ENCODE measurements at regions not wholly inside any gene's neighbourhood (a gene's known extent, or its start where the extent isn't known, plus 50 kb on each side); places are given as distances from the start of the nearest gene placed in this dataset.

- no peaks in the 10 kb centered on the region for H3K4me1 ChIP-seq
- no peak for TF ChIP-seq CTCF (IDR thresholded peaks at IDR 0.05; ENCODE audit: borderline replicate concordance)
- H3K36me3 ChIP-seq: no peaks in the 10 kb centered on the region
- DNase-seq: no peak
- H3K27ac ChIP-seq (replicated peaks): no peak overlapping the region
- no peaks in the 10 kb centered on the region for H3K9me3 ChIP-seq (replicated peaks)
- peaks cover 10% of the 10 kb centered on the region for H3K27me3 ChIP-seq (ENCODE audit: low read depth)
- H3K4me3 ChIP-seq: no peak overlapping the region
- intact Hi-C loops (cut with micrococcal nuclease): no loop called here
Measured at GRCh38 chr6:7664003-7664402, 61.9 kb upstream of the BMP6 start.

GRCh38 chr6:7668936-7669335, 57.0 kb upstream of the BMP6 start:
- H3K27ac ChIP-seq (replicated peaks): no peak overlapping the region
- no peak overlapping the region for H3K4me3 ChIP-seq
- H3K9me3 ChIP-seq (replicated peaks): no peaks in the 10 kb centered on the region
- intact Hi-C loops (cut with micrococcal nuclease): no loop called here
- no peaks in the 10 kb centered on the region for H3K36me3 ChIP-seq
- peaks cover 12% of the 10 kb centered on the region for H3K27me3 ChIP-seq (ENCODE audit: low read depth)
- no peak for TF ChIP-seq CTCF (IDR thresholded peaks at IDR 0.05; ENCODE audit: borderline replicate concordance)
- H3K4me1 ChIP-seq: peaks cover 13% of the 10 kb centered on the region
- DNase-seq: no peak

GRCh38 chr6:7669742-7670141, 56.2 kb upstream of the BMP6 start:
- H3K4me3 ChIP-seq: no peak overlapping the region
- H3K9me3 ChIP-seq (replicated peaks): no peaks in the 10 kb centered on the region
- TF ChIP-seq CTCF (IDR thresholded peaks at IDR 0.05; ENCODE audit: borderline replicate concordance): no peak
- DNase-seq: no peak
- H3K27me3 ChIP-seq (ENCODE audit: low read depth): peaks cover 21% of the 10 kb centered on the region
- no peak overlapping the region for H3K27ac ChIP-seq (replicated peaks)
- intact Hi-C loops (cut with micrococcal nuclease): no loop called here
- H3K36me3 ChIP-seq: no peaks in the 10 kb centered on the region
- peaks cover 19% of the 10 kb centered on the region for H3K4me1 ChIP-seq

GRCh38 chr6:7671076-7671475, 54.8 kb upstream of the BMP6 start:
- intact Hi-C loops (cut with micrococcal nuclease): no loop called here
- no peak for TF ChIP-seq CTCF (IDR thresholded peaks at IDR 0.05; ENCODE audit: borderline replicate concordance)
- peaks cover 19% of the 10 kb centered on the region for H3K4me1 ChIP-seq
- peaks cover 34% of the 10 kb centered on the region for H3K27me3 ChIP-seq (ENCODE audit: low read depth)
- H3K27ac ChIP-seq (replicated peaks): no peak overlapping the region
- H3K9me3 ChIP-seq (replicated peaks): no peaks in the 10 kb centered on the region
- no peak overlapping the region for H3K4me3 ChIP-seq
- no peaks in the 10 kb centered on the region for H3K36me3 ChIP-seq
- DNase-seq: no peak

- H3K36me3 ChIP-seq: no peaks in the 10 kb centered on the region
- peaks cover 39% of the 10 kb centered on the region for H3K27me3 ChIP-seq (ENCODE audit: low read depth)
- no peak for TF ChIP-seq CTCF (IDR thresholded peaks at IDR 0.05; ENCODE audit: borderline replicate concordance)
- H3K27ac ChIP-seq (replicated peaks): no peak overlapping the region
- no peak overlapping the region for H3K4me3 ChIP-seq
- H3K4me1 ChIP-seq: peaks cover 19% of the 10 kb centered on the region
- H3K9me3 ChIP-seq (replicated peaks): no peaks in the 10 kb centered on the region
- intact Hi-C loops (cut with micrococcal nuclease): no loop called here
- DNase-seq: no peak
Measured at GRCh38 chr6:7671581-7671980, 54.3 kb upstream of the BMP6 start.
